ENCODE measurements at regions not wholly inside any gene's neighbourhood (a gene's known extent, or its start where the extent isn't known, plus 50 kb on each side); places are given as distances from the start of the nearest gene placed in this dataset.

- no peak for DNase-seq
These were observed 164.5 kb downstream of the TDRD15 start for GRCh38 chr2:21288299-21288698.

DNA sequence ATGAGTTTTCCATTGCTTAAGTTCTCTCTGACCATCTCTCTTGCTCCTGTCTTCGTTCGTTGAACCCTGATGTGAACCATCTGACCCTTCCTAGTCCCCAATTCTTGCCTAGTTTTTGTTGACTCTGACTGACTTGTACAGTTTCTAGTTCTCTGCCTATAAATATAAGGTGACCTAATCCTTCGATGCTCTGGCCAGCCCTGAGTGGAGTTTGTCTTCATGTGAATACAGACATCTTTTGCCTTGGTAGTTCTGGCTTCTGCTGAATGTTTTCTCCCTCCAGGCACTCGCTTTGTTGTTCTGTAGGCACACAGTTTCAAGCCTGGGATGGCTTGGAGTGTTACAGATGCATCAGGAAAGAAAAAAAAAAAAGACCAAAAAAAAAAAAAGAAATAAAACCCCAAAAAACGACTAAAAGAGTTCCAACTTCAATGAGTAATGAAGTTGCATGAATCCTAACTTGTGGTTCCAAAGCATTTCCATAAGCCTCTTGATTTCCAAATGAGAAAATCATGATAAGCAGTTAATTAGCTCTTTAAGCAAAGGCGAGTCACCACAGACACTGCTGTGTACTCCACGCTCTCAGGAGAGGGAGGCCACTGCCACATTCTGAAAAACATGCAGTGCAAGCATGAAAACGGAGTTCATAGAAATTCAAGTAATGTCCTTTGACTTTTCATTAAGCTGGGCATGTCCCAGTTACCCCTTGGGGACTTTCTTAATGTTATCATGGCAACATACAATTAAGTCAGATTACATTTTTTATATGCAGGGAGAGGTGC is 165.2 kb downstream of the TDRD15 start:
- DNase-seq, result no peak

- DNase-seq, result no peak
These were observed 165.8 kb downstream of the TDRD15 start for GRCh38 chr2:21289551-21289950.

DNA sequence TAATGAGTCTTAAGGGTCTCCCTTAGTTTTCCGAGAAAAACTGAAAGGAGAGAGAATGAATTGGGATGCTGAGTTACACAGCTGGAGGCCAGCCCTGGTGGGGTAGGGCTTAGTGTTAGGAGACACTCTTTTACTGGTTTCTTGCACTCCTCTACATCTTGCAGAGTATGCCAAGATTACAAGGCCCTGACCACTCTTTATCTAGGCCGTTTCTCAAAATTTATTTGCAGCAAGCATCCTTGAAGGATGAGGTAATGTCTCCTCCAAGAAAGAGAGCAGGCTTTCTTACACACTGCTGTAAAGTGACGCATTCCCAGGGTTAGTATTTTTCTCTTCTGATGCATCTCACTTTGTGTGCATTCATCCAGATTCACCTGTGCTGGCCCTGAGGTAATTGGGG is 166.2 kb downstream of the TDRD15 start:
- no peak for DNase-seq

- peak; percentile 30 for DNase-seq
These were observed 167.7 kb downstream of the TDRD15 start for GRCh38 chr2:21291426-21291825.

DNA sequence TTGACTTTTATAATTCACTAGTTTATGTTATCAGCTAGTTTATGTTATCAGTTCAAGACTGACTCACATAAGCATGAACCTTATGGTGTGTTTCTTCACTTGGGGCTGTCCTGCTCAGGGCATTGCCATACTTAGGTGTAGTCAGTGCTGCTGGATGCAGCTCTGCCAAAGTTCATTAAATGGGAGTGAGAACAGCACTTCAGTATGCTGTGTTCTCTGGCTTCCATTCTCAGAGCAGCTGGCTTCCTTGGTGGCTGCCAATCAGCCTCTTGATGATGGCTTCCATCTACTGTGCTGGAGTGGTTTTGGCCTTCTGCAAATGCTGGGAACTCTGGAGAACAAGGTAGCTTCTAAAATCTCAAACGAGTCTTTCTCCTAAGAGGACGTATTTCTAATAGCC is 170.7 kb downstream of the TDRD15 start:
- no peak for DNase-seq

DNA sequence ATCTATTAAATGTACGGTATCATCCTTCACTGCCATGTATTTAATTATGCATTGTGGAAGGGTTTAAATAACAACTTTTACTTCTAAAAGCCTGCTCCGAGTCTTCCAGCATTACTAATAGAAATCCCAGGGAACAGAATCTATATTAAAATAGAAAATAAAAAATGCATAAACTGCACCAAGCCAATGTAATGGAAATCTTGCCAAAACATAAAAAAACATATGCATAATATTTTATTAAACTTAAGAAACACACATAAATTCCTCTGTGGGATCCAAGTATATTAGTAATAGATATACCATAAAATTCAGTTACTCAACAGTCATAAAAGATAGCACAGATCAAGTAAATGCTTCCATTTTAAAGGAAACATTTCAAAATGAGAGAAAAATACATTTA is 175.6 kb downstream of the TDRD15 start:
- no peak for DNase-seq

GRCh38 chr2:21301871-21302455 is 178.2 kb downstream of the TDRD15 start:
- no peak for DNase-seq

GRCh38 chr2:21303876-21304275 is 180.1 kb downstream of the TDRD15 start:
- DNase-seq, result no peak

GRCh38 chr2:21305581-21305980 is 181.8 kb downstream of the TDRD15 start:
- DNase-seq, result no peak

DNA sequence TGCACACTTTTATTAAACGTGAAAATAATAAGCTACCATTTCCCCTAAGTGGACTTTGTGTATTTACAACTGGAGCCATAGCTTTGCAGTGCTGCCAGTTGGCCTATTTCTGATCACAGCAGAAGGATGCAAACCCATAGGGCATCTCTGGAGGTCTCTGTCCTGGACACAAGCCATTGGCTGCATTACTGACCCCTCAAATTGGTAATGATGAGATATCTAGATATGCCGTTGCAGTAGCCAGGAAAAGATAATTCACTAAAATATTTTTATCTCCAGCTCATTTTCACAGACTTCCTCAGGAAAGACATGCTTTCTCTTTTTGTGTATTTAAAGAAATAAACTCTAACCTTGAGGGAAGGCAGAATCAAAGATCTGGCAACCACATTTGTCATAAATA is 182.5 kb downstream of the TDRD15 start:
- DNase-seq, result no peak

- no peak for DNase-seq
These were observed 183.3 kb downstream of the TDRD15 start for GRCh38 chr2:21307037-21307436.

DNA sequence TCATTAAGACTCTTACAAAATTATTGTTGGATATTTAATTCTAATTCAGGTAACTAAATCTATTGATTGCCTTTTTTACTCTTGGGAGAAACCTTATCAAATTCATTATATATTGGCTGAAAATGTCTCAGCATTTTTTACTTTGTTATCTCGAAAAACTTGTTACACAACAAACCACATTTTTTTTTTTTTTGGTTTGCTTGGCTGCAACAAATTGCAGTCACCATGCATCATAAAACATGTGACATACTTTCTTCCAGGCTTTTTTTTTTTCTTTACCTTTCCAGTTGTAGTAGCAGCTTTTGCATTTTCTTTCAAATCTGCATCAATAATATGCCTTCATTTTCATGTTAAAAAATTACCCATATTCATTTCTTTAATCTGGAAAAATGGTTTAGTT is 186.7 kb downstream of the TDRD15 start:
- no peak for DNase-seq

DNA sequence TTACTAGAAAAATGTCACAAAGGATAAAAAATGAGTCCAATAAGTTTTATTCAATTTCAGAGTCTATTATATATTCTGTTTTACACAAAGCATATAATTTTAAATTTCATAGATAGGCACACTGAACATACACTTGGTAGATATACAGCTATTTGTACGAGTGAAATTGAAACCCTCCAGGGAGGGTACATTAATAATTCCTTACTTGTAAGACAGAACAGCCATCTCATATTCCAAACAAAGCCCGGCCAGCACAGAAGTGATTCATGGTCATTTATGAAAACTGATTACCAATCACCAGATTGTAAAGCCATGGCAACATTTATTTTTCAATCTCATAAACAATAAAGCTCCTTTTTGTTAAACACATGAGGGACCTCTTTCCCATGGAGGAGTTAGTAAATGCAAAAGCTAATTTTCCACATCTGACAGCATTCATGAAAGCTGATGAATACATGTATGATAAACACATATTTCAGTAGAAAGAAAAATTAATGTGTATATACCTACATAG is 190.6 kb downstream of the TDRD15 start:
- DNase-seq, result no peak

GRCh38 chr2:21317131-21317530 is 193.4 kb downstream of the TDRD15 start:
- peak; percentile 80 for DNase-seq

DNA sequence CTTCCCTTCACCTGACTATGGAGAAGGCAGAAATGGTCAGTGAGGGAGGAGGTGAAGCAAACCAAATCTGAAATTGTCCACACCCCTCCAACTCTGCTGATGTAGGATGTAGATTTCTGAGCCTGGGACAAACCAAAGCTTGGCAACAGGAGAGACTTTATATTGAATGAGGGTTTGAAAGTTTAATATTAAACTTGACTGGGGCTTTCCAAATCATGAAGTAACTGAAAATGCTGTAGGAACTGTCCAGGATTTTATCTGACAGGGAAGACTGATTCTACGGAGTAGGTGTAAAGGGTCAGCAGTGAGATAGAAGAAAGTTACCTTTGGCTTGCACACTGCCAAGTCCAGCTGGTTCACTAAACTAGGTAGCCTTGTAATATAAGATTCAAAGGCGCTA is 194.5 kb downstream of the TDRD15 start:
- DNase-seq, result no peak

DNA sequence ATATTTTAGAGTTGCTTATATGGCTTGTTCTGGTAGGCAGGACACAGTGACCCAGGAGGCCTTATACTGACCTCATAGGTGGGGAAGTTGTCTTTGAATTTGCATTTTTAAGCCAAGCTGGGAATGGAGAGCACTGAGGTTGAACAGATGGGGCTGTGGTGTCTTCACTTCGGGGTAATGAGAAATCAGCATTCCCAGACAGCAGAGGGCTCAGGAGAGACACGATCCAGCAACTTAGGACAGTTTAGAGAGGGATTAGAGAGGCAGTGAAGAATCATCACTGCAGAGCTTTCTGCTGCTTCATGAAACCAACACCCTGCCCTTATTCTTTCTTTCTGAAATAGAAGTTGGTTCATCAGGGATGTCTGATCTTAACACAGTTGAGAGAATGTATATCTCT is 202.4 kb downstream of the TDRD15 start:
- no peak for DNase-seq

- DNase-seq, result no peak
These were observed 204.4 kb downstream of the TDRD15 start for GRCh38 chr2:21328177-21328576.

DNA sequence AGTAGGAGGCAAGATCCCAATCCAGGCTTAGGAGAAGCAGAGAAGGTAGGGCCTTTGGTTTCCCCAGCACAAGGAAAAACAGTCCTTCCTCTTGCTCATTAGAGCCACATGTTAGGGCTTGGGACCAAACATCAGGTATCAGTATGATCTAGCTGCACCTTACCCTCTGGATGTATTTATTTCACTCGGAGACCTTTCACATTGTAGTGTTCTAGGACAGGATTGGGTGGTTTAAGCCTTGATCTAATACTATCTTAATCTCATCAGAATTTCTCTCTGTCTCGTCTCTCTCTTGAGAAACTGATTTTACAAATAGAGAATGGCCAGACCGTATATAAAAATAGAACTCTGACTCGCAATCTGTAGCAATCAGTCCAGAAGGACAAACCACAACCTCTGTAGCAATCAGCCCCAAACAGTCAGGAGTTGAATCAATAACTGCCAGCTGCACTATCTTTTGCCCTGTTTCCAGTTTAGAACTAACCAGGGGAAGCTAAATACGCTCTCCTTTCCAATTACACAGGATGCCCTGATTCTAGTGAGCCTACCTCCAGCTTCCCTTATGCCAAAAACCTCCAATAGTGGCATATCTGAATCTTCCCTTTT is 207.1 kb downstream of the TDRD15 start:
- DNase-seq, result no peak

DNA sequence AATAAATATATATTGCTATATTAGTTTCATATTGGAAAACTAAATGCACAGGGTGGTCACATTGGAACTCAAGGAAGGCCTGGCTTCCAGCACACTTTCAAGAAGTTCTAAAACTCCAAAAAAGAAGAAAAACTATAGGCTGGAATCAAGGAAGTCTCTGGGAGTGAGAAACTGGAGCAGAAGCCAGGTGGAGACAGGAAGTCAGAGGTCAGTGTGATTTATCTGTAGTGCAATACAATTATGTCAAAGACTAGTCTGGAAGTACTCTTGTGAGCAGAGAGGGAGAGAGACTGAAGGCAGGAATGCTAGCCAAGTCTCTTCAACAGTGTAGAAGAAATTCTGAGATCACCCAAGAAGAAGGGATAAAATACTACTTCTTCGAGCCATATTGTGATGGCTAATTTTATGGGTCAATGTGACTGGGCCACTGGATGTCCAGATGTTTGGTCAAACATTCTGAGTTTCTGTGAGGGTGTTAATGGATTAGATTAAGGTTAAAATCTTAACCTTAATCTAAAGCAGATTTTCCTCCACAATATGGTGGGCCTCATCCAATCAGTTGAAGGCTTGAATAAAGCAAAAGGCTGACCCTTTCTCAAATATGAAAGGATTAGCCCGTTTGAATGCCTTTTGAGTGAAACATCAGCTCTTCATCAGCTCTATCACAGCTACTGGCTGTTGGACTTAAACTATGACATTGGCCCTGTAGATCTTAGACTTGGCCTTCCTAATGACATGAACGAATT is 208.0 kb downstream of the TDRD15 start:
- DNase-seq, result no peak

DNA sequence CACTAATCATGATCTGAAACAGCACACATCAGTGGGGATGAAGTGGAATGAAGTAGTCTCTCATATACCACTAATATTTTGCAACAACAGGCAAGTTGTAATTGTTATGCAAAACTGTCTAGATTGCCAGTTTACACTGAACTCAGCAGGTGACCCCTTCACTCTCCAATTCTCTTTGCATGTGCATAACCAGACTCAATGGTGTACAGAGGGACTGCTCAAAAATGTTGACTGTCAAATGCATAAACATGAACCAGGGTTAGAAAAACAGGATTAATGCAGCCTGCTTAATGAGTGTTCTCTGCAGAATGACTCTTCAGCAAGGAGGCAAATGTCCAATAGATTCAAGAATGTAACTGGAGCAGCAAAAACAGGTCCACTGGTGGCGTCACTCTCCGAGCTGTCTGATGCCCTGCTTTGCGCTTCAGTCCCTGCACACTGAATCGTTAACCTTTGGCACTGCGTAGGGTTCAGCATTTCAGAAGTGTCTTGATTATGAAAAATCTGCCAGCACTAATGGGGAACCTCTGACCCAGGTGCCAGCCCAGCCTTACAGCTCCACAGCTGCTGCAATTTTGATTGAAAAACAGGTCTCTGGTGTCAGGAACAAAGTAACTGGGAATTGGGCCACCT is 209.3 kb downstream of the TDRD15 start:
- no peak for DNase-seq

GRCh38 chr2:21333684-21334083 is 209.9 kb downstream of the TDRD15 start:
- peak; percentile 65 for DNase-seq

GRCh38 chr2:21346984-21347383 is 223.2 kb downstream of the TDRD15 start:
- DNase-seq, result no peak

Measured in DMS53 (cell line).